ENCODE measurements at regions not wholly inside any gene's neighbourhood (a gene's known extent, or its start where the extent isn't known, plus 50 kb on each side); places are given as distances from the start of the nearest gene placed in this dataset.

DNA sequence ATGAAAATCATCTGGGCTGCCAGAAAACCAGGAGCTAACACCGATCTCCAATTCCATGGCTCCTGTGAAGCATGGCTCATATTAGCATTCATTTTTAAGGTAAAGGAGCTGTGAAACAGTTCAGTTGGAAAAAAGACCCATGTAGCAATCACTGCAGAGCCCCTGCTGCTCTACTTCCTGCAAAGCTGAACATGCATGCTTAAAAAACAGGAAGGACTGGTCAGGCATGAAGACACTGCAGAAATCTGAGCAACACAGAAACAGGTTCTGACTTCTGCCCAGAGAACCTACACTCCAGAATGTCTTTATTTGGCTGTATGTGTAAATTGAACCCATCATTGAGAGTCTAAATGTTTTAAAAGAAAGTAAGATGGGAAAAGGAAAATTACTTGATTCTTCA lies 950.6 kb downstream of the DCDC2C start:
- Histone ChIP-seq H3K4me1 (replicated peaks) (no peaks in the 10 kb centered on the region), H3K4me3 (no peak overlapping the region), H3K27me3 (replicated peaks) (no peaks in the 10 kb centered on the region), H3K9me3 (replicated peaks) (peaks cover 3% of the 10 kb centered on the region; the same call in 1 of the 2 replicates), H3K27ac (no peak overlapping the region), H3K36me3 (no peaks in the 10 kb centered on the region)
- DNase-seq (ENCODE audit: low read depth in 1 of 2, low spot score in 2 of 2): no peak

GRCh38 chr2:4656326-4656725 lies 953.0 kb downstream of the DCDC2C start:
- no peaks in the 10 kb centered on the region for H3K4me1 ChIP-seq (replicated peaks)

DNA sequence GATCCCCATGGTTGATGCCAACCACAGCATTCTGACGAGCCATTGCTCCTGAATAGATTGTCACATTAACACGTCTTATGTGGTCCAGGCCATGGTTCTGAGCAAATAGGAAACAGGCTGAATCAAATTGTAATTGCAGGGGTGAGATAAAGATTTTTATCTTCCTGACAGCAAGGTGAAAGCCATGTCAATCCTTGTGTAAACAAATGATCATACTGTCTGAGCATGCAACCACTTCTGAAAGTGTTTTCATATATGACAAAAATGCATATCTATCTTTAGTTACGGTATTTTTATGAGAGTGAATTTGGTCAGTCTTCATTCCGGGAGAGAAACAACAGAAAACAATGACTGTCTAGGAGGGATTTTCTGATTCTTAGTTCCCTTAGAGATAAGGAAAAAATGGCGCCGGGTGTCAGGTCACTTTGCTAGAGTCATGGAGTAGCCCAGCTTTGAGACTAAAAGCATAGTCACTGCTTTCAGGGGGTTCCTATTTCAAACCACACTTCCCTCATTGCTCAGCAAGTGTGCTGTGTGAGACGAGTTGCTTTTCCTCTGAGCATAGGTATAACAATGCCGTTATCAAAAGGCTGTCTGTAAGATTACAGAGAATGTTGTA lies 958.9 kb downstream of the DCDC2C start:
- H3K4me3 ChIP-seq: no peak overlapping the region
- peaks cover 6% of the 10 kb centered on the region for H3K9me3 ChIP-seq (replicated peaks)
- no peaks in the 10 kb centered on the region for H3K4me1 ChIP-seq (replicated peaks)
- H3K36me3 ChIP-seq: no peaks in the 10 kb centered on the region
- H3K27ac ChIP-seq: no peak overlapping the region
- no peaks in the 10 kb centered on the region for H3K27me3 ChIP-seq (replicated peaks)
- no peak for DNase-seq (ENCODE audit: low read depth in 1 of 2, low spot score in 2 of 2)

More at GRCh38 chr2:4656326-4656725, 953.0 kb downstream of the DCDC2C start:
- Histone ChIP-seq H3K27ac (no peak overlapping the region), H3K9me3 (replicated peaks) (no peaks in the 10 kb centered on the region), H3K4me3 (no peak overlapping the region), H3K27me3 (replicated peaks) (no peaks in the 10 kb centered on the region), H3K36me3 (no peaks in the 10 kb centered on the region)
- DNase-seq (ENCODE audit: low read depth in 1 of 2, low spot score in 2 of 2): no peak

DNA sequence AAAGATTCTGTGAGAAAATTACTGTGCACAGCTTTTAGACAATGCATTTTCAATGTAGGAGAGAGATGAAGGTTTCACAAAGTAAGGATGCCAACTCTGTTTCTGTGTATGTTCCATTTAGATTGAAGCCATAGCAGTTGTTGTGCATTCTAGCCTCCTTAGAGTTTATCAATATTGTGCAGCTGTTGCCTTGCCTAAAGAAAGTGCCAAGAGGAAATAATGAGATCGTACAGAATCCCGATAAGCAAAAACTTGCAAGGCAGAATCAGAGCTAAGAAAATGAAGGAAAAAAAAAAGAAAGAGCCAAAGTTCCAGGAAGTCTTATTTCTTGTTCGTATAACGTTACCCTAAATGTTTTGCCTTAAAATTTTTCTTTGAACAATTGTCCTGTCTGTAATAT lies 965.0 kb downstream of the DCDC2C start:
- Histone ChIP-seq H3K4me3 (no peak overlapping the region), H3K9me3 (replicated peaks) (no peaks in the 10 kb centered on the region), H3K4me1 (replicated peaks) (no peaks in the 10 kb centered on the region), H3K27ac (no peak overlapping the region), H3K27me3 (replicated peaks) (no peaks in the 10 kb centered on the region), H3K36me3 (no peaks in the 10 kb centered on the region)
- no peak for DNase-seq (ENCODE audit: low read depth in 1 of 2, low spot score in 2 of 2)

- no peaks in the 10 kb centered on the region for H3K36me3 ChIP-seq
- no peaks in the 10 kb centered on the region for H3K27me3 ChIP-seq (replicated peaks)
- DNase-seq (ENCODE audit: low read depth in 1 of 2, low spot score in 2 of 2): no peak
- H3K4me1 ChIP-seq (replicated peaks): no peaks in the 10 kb centered on the region
- H3K4me3 ChIP-seq: no peak overlapping the region
- no peak overlapping the region for H3K27ac ChIP-seq
- H3K9me3 ChIP-seq (replicated peaks): peaks cover 4% of the 10 kb centered on the region; the same call in 1 of the 2 replicates
Observed at GRCh38 chr2:4670331-4670730, 967.0 kb downstream of the DCDC2C start.

GRCh38 chr2:4673025-4673489 lies 969.7 kb downstream of the DCDC2C start:
- Histone ChIP-seq H3K27me3 (replicated peaks) (no peaks in the 10 kb centered on the region), H3K4me1 (replicated peaks) (no peaks in the 10 kb centered on the region), H3K4me3 (no peak overlapping the region), H3K27ac (no peak overlapping the region), H3K9me3 (replicated peaks) (peaks cover 9% of the 10 kb centered on the region; the same call in 1 of the 2 replicates), H3K36me3 (no peaks in the 10 kb centered on the region)
- DNase-seq (ENCODE audit: low read depth in 1 of 2, low spot score in 2 of 2): no peak

- Histone ChIP-seq H3K4me3 (no peak overlapping the region), H3K27ac (no peak overlapping the region), H3K9me3 (replicated peaks) (peaks cover 11% of the 10 kb centered on the region; the same call in 1 of the 2 replicates), H3K36me3 (no peaks in the 10 kb centered on the region), H3K27me3 (replicated peaks) (no peaks in the 10 kb centered on the region), H3K4me1 (replicated peaks) (no peaks in the 10 kb centered on the region)
- DNase-seq (ENCODE audit: low read depth in 1 of 2, low spot score in 2 of 2): no peak
Observed at GRCh38 chr2:4674007-4674406, 970.6 kb downstream of the DCDC2C start.

DNA sequence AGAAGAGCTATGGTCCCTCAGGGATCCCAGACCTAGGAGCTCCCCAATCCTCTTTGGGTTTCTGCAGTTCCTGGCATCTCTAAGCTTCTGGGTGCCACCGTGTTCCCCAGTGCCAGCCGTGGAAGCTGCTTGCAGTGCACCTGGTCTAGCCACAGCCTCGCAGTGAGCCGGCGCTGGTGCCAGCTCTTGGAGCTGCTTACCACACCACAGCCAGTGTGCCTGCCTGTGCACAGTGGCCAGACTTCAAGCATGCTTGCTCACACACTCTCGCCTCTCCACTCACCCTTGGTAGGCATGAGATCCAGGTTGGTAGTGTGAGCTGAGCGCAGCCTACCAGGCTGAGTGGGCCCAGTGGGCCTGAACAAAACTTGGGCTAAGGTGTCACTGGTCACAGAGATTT lies 971.9 kb downstream of the DCDC2C start:
- no peaks in the 10 kb centered on the region for H3K4me1 ChIP-seq (replicated peaks)
- no peak overlapping the region for H3K27ac ChIP-seq
- H3K9me3 ChIP-seq (replicated peaks): peaks cover 16% of the 10 kb centered on the region; the same call in 1 of the 2 replicates
- H3K4me3 ChIP-seq: no peak overlapping the region
- no peak for DNase-seq (ENCODE audit: low read depth in 1 of 2, low spot score in 2 of 2)
- H3K27me3 ChIP-seq (replicated peaks): no peaks in the 10 kb centered on the region
- no peaks in the 10 kb centered on the region for H3K36me3 ChIP-seq

DNA sequence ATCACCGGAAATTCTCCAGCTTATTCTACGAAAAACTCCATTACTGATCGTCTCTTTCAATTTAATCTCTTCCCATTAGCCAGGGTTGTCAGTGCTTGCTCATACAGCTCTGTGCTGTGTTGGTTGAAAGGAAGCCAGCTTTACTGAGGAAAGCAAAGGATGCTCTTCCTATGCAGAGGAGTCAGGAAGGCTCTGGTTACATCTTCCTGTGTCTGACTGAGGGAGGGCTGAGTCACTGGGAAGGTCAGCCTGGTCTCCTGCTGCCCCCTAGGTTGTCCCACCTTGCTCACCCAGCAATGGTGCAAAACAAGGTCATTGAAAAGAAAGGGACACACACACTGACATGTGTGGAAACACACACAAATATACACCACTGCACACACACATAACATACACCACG lies 975.6 kb downstream of the DCDC2C start:
- DNase-seq (ENCODE audit: low read depth in 1 of 2, low spot score in 2 of 2): no peak
- no peaks in the 10 kb centered on the region for H3K4me1 ChIP-seq (replicated peaks)
- no peak overlapping the region for H3K4me3 ChIP-seq
- peaks cover 16% of the 10 kb centered on the region; the same call in 1 of the 2 replicates for H3K9me3 ChIP-seq (replicated peaks)
- H3K27ac ChIP-seq: no peak overlapping the region
- no peaks in the 10 kb centered on the region for H3K36me3 ChIP-seq
- no peaks in the 10 kb centered on the region for H3K27me3 ChIP-seq (replicated peaks)

GRCh38 chr2:4679391-4679790 lies 976.0 kb downstream of the DCDC2C start:
- H3K36me3 ChIP-seq: no peaks in the 10 kb centered on the region
- no peak for DNase-seq (ENCODE audit: low read depth in 1 of 2, low spot score in 2 of 2)
- no peak overlapping the region for H3K27ac ChIP-seq
- H3K9me3 ChIP-seq (replicated peaks): peaks cover 13% of the 10 kb centered on the region; the same call in 1 of the 2 replicates
- H3K4me3 ChIP-seq: no peak overlapping the region
- no peaks in the 10 kb centered on the region for H3K4me1 ChIP-seq (replicated peaks)
- no peaks in the 10 kb centered on the region for H3K27me3 ChIP-seq (replicated peaks)

DNA sequence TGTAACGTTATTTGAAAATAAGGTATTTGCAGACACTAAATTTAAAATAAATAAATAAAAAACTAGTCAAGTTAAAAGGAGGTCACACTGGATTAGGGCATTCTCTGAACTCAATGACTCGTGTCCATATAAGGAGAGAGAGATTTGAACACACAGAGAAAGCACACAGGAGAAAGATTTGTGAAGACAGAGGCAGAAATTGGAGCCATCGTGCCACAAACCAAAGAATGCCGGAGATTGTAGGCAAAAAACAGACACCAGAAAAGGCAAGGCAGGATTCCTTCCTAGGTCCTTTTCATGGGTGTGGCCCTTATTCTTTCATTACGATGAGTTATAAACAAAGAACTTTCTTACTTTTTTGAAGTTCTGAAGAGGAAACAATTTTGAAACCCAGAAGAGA lies 981.5 kb downstream of the DCDC2C start:
- Histone ChIP-seq H3K4me3 (no peak overlapping the region), H3K27me3 (replicated peaks) (no peaks in the 10 kb centered on the region), H3K4me1 (replicated peaks) (no peaks in the 10 kb centered on the region), H3K9me3 (replicated peaks) (no peaks in the 10 kb centered on the region), H3K36me3 (no peaks in the 10 kb centered on the region), H3K27ac (no peak overlapping the region)
- DNase-seq (ENCODE audit: low read depth in 1 of 2, low spot score in 2 of 2): no peak

DNA sequence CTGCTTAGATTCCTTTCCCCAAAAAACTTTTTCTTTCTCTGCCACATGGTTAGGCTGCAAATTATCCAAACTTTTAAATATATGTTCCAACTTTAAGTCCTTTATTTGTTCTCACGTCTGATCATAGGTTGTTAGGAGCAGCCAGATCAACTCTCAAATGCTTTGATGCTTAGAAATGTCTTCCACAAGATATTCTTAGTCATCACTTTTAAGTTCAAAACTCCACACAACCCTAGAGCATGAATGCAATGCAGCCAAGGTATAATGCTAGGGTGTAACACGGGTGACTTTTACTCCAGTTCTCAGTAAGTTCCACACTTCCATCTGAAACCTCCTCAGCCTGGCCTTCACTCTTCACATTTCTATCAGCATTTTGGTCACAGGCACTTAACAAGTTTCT lies 987.5 kb downstream of the DCDC2C start:
- no peaks in the 10 kb centered on the region for H3K27me3 ChIP-seq (replicated peaks)
- H3K9me3 ChIP-seq (replicated peaks): peaks cover 5% of the 10 kb centered on the region; the same call in 1 of the 2 replicates
- no peak overlapping the region for H3K4me3 ChIP-seq
- H3K36me3 ChIP-seq: no peaks in the 10 kb centered on the region
- H3K27ac ChIP-seq: no peak overlapping the region
- no peaks in the 10 kb centered on the region for H3K4me1 ChIP-seq (replicated peaks)
- DNase-seq (ENCODE audit: low read depth in 1 of 2, low spot score in 2 of 2): no peak

DNA sequence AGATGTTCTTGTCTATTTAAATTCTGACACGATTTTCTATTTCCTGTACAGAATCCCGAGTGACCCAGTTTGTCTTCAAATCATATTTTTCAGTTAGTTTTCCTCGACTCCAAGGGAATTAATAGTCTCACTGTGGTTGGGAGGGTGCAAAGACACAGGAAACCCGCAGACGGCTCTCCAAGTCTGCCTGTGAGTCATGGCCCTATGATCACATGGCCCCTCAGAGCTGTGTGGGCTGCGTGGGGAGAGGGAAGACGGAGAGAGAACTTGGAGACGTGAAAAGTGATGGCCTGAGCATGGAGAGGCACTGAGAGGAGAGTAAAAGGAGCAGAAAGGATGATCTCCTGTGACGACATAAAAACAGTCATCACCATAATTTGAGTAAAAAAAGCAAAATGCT lies 989.9 kb downstream of the DCDC2C start:
- Histone ChIP-seq H3K4me1 (replicated peaks) (no peaks in the 10 kb centered on the region), H3K27me3 (replicated peaks) (no peaks in the 10 kb centered on the region), H3K4me3 (no peak overlapping the region), H3K27ac (no peak overlapping the region), H3K36me3 (no peaks in the 10 kb centered on the region), H3K9me3 (replicated peaks) (peaks cover 5% of the 10 kb centered on the region; the same call in 1 of the 2 replicates)
- DNase-seq (ENCODE audit: low read depth in 1 of 2, low spot score in 2 of 2): no peak

DNA sequence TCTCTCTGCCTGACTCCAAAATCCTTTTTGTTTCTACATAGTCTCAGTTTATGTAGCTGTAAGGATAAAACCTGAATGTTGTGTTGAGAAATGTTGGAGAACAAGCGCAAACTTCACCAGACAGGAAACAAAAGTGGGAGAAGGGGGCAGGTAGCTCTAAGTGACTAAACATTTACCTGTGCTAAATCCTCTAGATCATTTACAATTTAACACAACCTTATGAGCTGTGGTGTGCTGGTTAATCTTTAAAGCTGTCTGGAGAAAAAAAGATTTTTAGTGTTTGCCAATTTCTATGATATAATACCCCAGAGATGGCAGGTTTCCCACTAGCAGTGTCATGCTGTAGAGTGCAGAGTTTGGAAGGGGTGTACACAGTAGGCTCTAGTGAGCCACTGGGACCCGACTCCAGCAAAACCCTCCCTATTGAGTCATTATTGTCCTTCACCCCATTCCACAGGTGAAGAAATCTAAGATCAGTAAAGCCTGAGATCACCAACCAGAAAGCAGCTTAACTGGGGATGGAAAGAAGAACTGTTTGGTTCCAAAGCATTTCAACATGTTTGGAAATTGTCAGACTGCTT lies 992.0 kb downstream of the DCDC2C start:
- Histone ChIP-seq H3K4me3 (no peak overlapping the region), H3K4me1 (replicated peaks) (no peaks in the 10 kb centered on the region), H3K27ac (no peak overlapping the region), H3K27me3 (replicated peaks) (no peaks in the 10 kb centered on the region), H3K36me3 (no peaks in the 10 kb centered on the region), H3K9me3 (replicated peaks) (peaks cover 8% of the 10 kb centered on the region; the same call in 1 of the 2 replicates)
- no peak for DNase-seq (ENCODE audit: low read depth in 1 of 2, low spot score in 2 of 2)

Measured in SJSA1 (cell line).